GM19238 (cell line): ENCODE measurements at regions not wholly inside any gene's neighbourhood (a gene's known extent, or its start where the extent isn't known, plus 50 kb on each side); places are given as distances from the start of the nearest gene placed in this dataset.
"Not testable (repeated sequence)": the region's sequence is repeated elsewhere in the genome, so short reads cannot be mapped to it uniquely, and the experiment has no call there.

Experiments
- DNase-seq: peaks from one replicate; pipeline ENCODE4 v3.0.0; 2011; ENCODE audit warnings: low spot score; ENCODE audit not compliant: insufficient read length

DNA sequence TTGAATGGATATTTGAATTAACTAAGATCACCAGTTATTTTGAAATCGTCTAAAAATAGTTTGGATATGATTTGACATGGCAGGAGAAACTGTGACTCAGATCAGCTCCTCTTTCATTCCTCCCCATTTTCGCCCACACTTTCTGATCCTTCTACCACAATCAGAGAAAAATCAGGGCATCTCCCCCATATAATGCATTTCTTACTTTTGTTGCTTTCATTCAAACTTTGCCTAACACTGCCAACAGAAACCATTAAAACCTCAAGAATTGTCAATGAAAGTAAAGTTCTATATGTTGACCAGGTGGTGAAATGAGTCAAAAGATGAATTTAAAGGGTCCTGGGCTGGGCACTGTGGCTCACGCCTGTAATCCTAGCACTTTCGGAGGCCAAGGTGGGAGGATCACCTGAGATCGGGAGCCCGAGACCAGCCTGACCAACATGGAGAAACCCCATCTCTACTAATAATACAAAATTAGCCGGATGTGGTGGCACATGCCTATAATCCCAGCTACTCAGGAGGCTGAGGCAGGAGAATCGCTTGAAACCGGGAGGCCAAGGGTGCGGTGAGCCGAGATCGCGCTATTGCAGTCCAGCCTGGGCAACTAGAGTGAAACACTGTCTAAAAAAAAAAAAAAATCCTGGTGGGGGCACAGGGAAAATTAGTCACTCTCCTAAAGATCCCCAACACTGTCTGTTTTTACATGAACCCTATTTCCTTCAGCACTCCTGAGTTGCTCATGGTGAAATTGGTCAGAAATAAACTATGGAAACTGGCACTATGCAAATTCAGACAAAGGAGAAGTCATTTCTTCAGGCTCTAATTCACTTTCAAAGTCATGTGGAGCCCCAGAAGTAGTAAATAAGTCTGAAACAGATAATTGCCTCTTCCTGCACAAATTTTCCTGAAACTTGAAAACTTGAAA lies 122.8 kb upstream of the NOCT start:
- DNase-seq: no peak

DNA sequence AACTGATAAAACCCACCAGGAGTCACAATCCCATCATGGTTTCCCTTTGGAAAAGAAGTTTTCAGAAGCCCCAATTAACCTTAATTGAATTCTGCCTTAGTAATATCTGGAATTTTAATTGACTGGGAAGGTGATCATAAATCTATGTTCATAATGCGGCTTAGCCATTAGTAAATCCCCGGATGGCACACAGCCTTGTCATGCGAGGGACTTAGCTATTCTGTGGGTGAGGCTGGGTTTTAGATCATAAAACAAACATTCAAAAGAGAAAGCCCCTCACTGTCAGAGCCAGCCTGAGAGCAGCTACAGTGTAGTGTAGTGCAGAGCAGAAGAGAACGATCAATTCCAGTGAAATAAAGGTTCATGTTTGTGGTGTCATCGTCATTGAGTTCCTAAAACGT lies 124.0 kb upstream of the NOCT start:
- no peak for DNase-seq

DNA sequence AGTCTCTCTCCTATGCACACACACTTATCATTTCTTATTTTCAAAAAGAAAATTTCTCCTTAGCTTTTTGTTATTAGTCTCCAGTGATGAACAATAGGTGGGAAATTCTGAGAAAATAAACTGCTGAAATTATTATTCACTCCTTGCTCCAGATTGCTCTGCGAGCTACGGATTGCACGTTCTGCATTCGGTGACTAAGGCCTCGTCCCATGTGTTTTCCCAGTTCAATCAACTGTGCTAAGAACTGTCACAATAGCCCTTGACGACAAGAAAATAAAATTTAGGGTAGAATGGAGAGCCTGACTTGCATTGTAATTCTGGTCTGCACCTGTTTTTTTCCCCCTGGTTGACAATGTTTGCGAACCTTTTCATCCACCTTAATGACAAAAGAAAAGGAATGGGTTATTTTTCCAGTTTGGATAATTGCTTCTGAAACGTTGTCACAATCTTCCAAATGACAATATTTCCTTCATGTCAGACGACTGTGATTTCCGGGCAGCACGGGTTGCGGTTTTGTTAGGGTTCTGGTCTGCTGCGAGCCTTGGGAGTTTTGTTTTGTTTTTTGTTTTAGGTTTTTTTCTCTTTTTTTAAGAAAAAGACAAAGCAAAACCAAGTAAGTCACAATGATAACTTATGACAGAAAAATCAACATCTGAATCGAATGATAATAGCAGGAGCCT lies 124.5 kb upstream of the NOCT start:
- DNase-seq: no peak

DNA sequence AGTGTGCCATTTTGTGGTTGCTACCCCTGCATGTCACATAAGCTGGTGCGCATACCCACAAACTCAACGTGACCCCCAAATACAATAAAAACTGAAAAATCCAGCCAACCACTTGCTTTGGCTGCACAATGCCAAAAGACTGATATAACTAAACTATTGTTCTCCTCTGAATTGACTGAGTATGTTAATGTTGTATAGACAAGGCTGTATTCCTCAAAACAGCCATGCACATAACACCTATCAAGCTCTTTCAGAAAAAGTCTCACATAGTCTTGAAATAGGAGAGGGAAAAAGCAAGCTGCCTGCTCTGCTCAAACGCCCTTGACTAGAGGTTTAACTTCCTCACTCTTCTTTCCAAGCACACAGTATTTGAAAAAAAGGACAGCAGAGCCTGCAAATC lies 126.4 kb upstream of the NOCT start:
- no peak for DNase-seq

DNA sequence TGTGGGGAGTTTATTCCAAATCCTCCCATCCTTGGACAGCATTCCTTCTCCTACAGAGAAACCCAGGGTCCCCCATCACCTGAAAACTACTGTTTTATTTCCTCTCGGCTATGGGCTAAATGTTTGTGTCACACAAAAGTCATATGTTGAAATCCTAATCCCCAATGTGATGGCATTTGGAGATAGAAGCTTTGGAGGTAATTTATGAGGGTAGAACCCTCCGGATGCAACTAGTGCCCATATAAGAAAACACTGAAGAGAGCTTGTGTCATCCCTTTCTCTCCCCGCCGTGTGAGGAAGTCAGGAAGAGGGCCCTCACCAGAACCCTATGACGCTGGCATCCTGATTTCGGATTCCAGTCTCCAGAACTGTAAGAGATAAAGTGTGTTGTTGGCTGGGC lies 127.8 kb upstream of the NOCT start:
- no peak for DNase-seq

DNA sequence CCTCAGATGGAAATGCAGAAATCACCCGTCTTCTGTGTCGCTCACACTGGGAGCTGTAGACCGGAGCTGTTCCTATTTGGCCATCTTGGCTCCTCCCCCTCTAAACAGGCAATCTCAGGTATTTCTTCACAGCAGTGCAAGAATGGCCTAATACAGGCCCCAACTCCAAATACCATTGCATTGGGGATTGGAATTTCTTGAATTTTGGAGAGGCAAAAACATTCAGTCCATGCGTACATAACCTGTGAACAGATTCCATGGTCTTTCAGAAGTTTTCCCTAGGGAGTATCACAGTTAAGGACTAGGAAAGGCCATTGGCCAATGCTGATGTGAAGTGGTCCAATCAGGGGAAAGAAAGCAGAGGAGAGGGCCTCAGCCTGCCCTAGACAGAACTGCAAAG lies 128.2 kb upstream of the NOCT start:
- DNase-seq: no peak

DNA sequence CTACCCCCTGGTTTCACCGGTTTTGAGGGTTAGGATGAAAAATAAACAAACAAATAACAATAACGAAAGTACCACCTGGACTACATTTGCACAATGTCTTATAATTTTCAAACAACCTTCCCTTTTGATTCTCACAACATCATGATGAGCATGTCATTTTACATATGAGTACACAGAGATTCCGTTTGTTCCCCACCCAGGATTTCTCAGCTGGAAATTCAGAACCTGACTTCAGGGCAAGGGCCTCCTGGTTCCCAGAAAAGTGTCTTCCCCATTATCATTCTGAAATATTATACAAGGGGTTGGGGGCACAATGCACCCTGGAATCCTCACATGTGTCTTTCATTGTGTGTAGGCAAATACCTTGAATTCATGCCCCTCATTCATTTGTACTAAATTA lies 135.8 kb upstream of the NOCT start:
- DNase-seq: no peak

DNA sequence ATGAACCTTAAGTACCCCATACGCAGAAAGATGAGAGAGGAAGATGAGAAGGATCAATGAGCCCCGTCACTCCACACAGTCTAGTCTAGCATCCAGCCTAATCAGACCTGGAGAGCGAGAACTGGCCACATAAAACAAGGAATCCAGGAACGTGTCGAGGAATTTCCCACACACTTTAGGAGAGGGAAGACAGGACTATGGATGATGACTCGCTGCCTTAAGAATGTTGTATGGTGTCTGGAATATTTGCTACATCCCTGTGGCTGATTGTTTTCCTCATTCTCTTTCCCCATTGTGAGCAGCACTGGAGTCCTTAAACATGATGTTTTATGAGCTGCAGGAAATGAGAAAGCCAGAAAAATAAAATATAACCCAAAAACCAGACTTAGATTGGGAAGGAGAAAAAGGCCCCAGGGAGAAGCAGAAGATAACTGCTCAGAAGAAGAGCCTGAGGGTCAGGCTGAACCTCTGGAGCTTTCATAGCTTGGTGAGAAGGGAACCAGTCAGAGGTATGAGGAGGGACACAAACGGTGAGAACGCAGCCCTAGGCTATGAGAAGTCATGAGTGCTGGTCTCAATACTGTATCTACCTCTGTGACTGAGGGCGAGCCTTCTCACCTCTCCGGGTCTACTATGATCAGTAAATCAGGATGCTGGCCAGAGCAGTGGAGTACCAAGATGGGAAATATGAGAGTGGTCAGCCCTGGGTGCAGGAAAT lies 139.5 kb upstream of the NOCT start:
- no peak for DNase-seq

DNA sequence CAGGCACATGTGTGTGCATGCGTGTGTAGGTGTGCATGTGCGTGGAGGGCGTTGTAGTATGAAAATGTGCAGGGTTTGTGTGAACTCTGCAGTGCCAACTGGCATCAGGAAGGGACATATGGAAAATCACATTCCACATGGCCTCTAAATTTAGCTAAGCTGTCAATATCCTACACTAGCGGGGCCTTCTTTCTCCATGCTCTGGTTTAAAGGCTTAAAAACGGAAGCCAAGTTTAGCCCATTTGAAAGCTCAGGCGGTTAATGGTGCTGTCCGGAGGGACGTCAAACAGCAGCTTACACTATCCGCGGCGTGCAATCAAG lies 144.1 kb upstream of the NOCT start:
- DNase-seq: no peak

GRCh38 chr4:138870737-138871554 lies 144.6 kb upstream of the NOCT start:
- peak; percentile 39 for DNase-seq

DNA sequence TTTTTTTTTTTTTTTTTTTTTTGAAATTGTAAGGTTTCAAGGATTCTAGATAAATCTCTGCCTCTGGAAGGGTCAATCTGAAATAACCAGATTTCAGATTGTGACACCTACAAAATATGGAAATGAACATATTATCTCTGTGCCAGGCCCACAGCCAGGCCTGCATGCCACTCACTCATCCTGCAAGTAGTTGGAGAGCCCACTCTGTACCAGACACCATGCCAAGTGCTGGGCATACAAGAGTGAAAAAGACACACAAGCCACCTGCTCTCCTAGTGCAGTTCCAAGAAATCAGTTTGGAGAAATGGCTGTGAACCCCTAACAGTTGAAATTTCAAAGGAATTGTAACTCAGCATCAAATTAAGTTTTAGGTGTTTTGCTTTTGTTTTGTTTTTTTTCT lies 145.9 kb upstream of the NOCT start:
- no peak for DNase-seq

DNA sequence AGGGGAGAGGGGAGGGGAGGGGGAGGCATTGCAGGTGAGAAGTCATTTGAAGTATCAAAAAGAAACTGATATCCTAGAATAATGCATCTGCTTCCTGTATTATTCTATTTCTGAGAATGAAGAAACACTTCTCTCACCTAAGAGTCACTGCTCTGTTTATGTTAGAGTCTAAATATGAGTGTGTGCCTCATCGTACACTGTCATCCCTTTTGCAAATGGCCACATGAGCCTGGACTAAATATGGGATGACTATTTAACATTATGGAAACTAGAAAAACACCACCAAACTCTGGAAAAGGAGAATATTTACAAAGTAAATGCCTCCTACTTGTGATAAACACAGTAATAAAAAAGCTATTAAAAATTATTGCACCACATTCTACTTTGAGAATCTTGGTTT lies 146.4 kb upstream of the NOCT start:
- DNase-seq: no peak

- DNase-seq: no peak
These were observed 147.0 kb upstream of the NOCT start for GRCh38 chr4:138868562-138868961.

DNA sequence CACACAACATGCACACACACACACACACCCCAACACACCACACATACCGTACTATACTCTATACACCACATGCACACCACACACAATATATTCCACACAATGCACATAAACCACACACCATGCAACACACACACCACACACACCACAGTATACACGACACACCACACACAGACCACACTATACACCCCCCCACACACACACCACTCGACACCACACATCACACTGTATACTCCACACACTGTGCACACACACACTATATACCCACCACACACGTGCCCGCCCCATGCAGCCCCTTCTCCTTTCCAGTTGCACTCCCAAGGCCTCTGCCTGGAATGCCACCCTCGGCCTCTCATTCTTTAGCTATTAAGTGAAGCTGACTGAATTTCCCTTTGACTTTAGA lies 148.2 kb upstream of the NOCT start:
- no peak for DNase-seq

DNA sequence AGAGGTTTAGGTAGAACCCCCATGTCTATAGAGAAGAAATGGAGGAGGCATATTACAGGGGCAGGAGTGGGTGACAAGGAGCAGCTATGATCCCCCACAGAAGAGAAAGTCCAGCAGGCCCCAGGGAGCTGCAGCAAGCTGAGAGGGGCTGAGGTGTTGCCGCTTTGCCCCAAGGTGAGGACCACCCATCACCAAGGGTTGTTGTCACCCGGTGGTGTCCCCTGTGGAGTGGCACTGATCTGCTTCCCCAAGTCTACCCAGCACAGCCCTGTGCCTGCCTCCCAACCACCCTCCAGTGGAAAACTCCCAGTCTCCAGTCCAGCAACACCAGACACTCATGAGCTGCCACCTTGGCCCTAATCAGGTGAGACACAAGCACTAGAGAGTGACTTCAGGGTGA lies 149.3 kb upstream of the NOCT start:
- DNase-seq: no peak

DNA sequence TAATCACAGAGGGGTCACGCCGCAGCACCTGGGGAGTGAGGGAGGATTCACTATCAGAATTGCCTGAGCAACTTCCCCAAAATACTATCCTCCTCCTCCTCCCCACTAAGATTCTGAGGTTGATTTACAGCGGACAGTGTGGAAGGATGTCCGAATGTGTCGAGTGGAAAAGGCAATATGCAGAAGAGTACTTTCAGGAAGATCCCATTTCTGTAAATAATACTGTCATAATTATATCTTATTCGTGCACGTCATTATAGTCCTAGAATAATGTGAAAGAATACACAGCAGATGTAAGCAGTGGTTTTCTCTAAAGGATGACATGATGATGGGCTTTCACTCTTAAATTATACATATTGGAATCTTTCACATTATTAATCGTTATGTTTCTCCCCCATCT lies 149.8 kb upstream of the NOCT start:
- no peak for DNase-seq

DNA sequence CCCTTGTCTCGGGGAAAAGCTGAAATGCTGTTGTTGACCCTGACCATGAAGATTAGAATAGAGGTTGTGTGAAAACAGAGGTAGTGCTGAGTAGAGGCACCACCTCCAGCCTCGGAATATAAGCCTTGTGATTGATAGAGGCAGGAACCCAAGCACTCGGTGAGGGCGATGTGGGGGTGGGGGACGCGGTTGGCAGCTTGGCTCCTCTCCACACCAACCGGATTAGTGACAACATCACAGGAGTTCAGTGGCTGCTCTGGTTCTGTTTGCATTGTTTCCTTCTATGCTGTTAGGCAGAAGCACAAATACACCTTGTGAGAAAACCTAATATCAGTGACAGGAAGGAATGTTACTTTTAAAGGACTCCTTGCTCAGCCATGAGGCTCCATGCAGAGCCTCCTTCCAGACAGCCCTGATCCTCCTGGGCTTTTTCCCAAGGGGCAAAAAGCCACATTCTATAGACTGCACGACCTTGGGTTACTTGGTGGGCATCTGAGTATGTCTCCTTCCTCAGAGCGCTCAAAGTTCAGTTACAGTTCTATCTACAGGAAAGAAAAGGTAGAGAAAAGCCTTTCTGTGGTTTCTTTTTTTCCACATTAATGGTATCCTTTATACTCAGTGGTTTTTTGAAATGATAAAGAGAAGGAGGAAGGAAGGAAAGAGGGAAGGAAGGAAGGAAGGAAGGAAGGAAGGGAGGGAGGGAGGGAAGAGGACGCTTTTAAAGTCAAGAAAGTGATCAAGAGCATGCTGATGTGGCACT lies 150.4 kb upstream of the NOCT start:
- DNase-seq: no peak

DNA sequence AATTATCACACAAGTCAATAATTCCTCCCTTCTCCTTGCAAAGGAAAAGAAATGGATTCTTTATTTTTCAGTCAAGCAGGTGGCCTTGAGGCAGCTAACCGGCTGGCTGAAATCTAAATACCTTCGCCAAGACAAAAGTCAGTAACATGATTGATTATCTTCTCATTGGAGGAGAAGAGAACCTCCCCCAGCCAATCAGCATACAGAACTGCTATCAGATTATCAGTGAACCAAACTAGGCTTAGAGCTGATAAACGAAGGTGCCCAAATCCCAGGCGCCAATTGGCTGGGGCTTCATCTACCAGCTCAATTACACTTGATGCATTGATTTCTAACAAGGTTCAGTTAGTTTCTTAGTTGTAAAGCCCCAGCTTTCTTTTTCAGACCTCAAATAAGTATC lies 152.4 kb upstream of the NOCT start:
- DNase-seq: no peak

DNA sequence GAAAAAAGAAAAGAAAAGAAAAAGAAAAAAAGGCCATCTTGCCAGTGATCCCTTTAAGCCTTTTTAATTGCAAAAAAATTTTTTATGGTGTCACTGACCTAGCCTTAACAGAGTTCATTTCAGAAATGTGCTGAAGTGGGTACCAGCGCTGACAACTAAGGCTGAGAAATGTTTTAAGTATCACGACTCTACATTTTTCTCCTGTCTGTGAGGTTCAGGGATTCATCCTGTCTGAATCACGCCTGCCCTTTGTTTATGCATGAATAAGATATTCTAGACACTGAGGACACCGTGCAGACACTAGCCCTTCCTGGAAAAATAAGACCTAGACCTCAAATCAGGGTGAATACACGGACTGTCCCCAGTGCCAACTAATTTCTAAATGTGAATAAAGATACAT lies 154.4 kb upstream of the NOCT start:
- DNase-seq: no peak

GRCh38 chr4:138860357-138860756 lies 155.2 kb upstream of the NOCT start:
- not testable (repeated sequence) for DNase-seq

GRCh38 chr4:138859254-138859653 lies 156.3 kb upstream of the NOCT start:
- no peak for DNase-seq
